ENCODE measurements at regions not wholly inside any gene's neighbourhood (a gene's known extent, or its start where the extent isn't known, plus 50 kb on each side); places are given as distances from the start of the nearest gene placed in this dataset.

DNA sequence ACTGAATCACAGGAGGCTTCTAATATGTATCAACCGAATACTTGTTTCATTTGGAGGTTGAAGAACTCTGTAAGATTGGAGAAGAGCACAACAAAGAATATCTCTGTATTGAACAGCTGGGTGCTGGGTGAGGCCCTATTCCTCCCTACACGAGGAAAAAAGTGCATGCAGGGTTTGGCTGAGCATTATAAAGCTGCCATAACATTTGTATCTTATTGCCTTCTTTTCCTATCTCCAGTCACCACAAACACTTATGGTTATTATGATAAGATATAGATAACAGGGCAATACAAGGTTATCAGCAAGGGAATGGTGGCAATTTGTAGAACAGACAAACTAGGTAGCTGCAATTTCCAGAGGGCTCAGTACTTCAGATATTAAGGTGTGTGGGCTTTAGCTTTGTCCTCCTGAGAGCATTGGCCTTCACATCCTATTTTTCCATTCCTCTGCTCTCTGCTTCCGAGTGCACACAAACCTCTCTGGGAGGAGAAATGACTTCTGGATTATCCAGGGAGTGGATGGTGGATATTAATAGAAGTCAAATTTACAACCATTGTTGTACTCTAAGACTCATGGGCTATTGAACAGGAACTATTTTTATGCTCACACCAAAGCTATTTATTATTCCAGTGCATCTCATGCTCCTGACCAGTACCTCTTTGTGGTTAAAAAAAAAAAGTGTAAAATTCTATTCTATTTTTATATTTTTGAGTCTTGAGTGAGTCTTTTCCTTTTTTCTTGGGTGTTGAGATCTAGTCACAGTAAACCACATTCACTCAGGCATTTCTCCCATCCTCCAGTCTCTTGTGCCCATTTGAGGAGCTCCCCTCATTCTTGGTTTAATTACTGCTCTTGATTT is 248.4 kb downstream of the ETAA1 start:
- Histone ChIP-seq H3K27ac (peak overlapping the region in 1 of 4 donors; percentile 23), H3K36me3 (no peaks in the 10 kb centered on the region), H3K4me3 (no peak overlapping the region), H3K9me3 (no peaks in the 10 kb centered on the region), H3K27me3 (no peaks in the 10 kb centered on the region), H3K4me1 (peaks cover 2 to 20% (median 12%) of the 10 kb centered on the region in 4 donors)
- intact Hi-C loops (cut with DNase I; ENCODE audit: low total_unique reads) (loop anchor here (10.0 kb wide), 1 partner anchor 1211 kb away; the partner anchor contains the start of gene MEIS1), in situ Hi-C loops (cut with MboI; ENCODE audit: low pct_ligation_motif_present in 1 of 4, low pct_unique_long_range_greater_than_20kb in 1 of 4, low sequenced_read_pairs in 3 of 4) (no loop called here)
- DNase-seq = no peak
- no peak for TF ChIP-seq POLR2A (IDR thresholded peaks at IDR 0.05)
- TF ChIP-seq POLR2AphosphoS5 (IDR thresholded peaks at IDR 0.05) = no peak
- 24 to 44% methylated on average over 3 of the region's 3 CpGs for WGBS, 2 donors (ENCODE audit: low coverage in 1 of 2)

DNA sequence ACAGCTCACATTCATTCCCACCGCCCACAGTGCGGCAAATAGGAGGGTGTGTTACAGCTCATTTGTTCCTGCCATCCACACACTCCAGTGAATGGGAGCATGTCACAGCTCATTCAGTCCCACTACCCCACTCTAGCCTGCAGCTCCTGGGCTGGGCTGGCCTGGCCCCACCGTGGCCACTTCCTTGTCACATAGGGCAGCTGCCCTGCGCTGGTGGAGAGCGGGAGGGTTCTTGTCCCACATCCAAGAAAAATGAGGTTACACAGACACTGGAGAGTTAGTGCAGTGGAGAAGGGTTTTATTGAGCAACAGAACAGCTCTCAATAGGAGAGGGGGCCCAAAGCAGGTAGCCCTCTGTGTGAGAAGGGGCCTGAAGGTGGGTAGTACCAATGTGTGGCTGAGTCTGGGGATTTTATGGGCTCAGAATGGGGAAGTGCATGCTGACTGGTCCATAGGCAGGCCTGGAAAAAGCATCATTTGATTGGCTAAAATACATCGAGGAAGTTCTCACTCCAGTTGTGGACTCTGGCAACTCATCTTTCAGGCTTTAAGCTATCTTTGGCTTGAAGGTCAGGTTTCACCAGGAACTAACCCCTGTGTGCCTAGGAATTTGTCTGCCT is 249.7 kb downstream of the ETAA1 start:
- DNase-seq = no peak
- Histone ChIP-seq H3K27ac (no peak overlapping the region), H3K36me3 (no peaks in the 10 kb centered on the region), H3K27me3 (no peaks in the 10 kb centered on the region), H3K9me3 (no peaks in the 10 kb centered on the region), H3K4me1 (peaks cover 2 to 30% (median 13%) of the 10 kb centered on the region in 4 donors), H3K4me3 (no peak overlapping the region)
- 71 to 91% methylated on average over 1 to 6 of the region's 6 CpGs for WGBS, 2 donors (ENCODE audit: low coverage in 1 of 2)
- TF ChIP-seq POLR2A (IDR thresholded peaks at IDR 0.05) = no peak
- no peak for TF ChIP-seq EP300 (IDR thresholded peaks at IDR 0.05; ENCODE audit: low read depth)
- TF ChIP-seq, protein P1, sequence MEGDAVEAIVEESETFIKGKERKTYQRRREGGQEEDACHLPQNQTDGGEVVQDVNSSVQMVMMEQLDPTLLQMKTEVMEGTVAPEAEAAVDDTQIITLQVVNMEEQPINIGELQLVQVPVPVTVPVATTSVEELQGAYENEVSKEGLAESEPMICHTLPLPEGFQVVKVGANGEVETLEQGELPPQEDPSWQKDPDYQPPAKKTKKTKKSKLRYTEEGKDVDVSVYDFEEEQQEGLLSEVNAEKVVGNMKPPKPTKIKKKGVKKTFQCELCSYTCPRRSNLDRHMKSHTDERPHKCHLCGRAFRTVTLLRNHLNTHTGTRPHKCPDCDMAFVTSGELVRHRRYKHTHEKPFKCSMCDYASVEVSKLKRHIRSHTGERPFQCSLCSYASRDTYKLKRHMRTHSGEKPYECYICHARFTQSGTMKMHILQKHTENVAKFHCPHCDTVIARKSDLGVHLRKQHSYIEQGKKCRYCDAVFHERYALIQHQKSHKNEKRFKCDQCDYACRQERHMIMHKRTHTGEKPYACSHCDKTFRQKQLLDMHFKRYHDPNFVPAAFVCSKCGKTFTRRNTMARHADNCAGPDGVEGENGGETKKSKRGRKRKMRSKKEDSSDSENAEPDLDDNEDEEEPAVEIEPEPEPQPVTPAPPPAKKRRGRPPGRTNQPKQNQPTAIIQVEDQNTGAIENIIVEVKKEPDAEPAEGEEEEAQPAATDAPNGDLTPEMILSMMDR (IDR thresholded peaks at IDR 0.05) = no peak
- TF ChIP-seq POLR2AphosphoS5 (IDR thresholded peaks at IDR 0.05) = no peak
- in situ Hi-C loops (cut with MboI; ENCODE audit: low pct_ligation_motif_present in 1 of 4, low pct_unique_long_range_greater_than_20kb in 1 of 4, low sequenced_read_pairs in 3 of 4) (no loop called here), intact Hi-C loops (cut with DNase I; ENCODE audit: low total_unique reads) (loop anchor here (10.0 kb wide), 1 partner anchor 1212 kb away; the partner anchor contains the start of gene MEIS1)

DNA sequence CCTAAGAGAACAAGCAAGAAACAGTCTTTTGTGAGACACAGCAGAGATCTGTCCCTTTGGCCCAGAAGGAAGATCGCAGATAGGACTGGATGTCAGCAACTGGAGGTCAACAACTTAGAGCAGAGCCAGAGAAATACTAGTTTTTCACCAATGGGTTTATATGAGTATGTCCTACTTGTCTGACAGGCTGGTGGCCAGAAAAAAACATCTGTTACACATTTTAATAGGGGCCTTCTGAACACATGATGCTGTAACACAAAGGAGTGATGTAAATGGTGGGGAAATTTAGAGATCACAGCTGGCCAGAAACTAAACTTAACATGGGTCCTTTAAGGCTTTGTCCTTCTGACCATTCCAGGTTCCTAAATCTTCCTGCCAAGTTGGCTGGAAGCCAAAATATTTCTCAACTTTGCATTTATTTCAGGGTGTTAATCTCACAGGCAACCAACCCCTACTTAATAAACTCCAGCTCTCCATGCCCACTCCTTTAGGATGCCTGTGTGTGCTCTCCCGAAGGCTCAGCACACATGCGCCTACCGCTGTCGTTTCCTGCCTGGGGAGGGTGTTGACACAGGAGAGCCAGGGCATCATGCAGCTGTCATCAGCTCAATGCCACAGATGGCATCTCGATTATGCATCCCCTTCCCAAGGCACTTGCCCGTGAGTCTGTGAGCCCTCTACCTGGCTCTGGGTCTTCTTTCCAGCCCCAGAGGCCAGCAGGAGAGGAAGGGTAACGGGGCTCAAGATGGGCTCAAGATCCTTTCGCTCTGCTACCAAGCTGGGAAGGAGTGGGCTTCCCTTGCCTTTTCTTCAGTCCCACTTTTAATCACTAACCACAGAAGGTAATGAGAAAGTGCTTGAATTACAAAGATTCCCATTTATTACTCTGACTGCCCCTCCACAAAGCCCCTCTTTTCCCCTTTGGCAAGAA is 252.5 kb downstream of the ETAA1 start:
- TF ChIP-seq POLR2A (IDR thresholded peaks at IDR 0.05) = no peak
- TF ChIP-seq POLR2AphosphoS5 (IDR thresholded peaks at IDR 0.05) = peak; percentile 48 to 81 (median 59)
- TF ChIP-seq EP300 (IDR thresholded peaks at IDR 0.05; ENCODE audit: low read depth) = peak; percentile 50
- TF ChIP-seq, protein P1 (IDR thresholded peaks at IDR 0.05) = no peak
- peak overlapping the region; percentile 73 to 83 (median 78) for H3K27ac ChIP-seq
- in situ Hi-C loops (cut with MboI; ENCODE audit: low pct_ligation_motif_present in 1 of 4, low pct_unique_long_range_greater_than_20kb in 1 of 4, low sequenced_read_pairs in 3 of 4) = no loop called here
- H3K4me3 ChIP-seq = no peak overlapping the region
- H3K36me3 ChIP-seq = no peaks in the 10 kb centered on the region
- DNase-seq = no peak
- H3K4me1 ChIP-seq = peaks cover 2 to 30% (median 13%) of the 10 kb centered on the region in 4 donors
- intact Hi-C loops (cut with DNase I; ENCODE audit: low total_unique reads) = loop anchor here (10.0 kb wide), 1 partner anchor 1215 kb away; the partner anchor contains the start of gene MEIS1
- H3K9me3 ChIP-seq = no peaks in the 10 kb centered on the region
- no peaks in the 10 kb centered on the region for H3K27me3 ChIP-seq
- WGBS, 2 donors (ENCODE audit: low coverage in 1 of 2) = 54 to 63% methylated on average over 5 to 9 of the region's 9 CpGs

DNA sequence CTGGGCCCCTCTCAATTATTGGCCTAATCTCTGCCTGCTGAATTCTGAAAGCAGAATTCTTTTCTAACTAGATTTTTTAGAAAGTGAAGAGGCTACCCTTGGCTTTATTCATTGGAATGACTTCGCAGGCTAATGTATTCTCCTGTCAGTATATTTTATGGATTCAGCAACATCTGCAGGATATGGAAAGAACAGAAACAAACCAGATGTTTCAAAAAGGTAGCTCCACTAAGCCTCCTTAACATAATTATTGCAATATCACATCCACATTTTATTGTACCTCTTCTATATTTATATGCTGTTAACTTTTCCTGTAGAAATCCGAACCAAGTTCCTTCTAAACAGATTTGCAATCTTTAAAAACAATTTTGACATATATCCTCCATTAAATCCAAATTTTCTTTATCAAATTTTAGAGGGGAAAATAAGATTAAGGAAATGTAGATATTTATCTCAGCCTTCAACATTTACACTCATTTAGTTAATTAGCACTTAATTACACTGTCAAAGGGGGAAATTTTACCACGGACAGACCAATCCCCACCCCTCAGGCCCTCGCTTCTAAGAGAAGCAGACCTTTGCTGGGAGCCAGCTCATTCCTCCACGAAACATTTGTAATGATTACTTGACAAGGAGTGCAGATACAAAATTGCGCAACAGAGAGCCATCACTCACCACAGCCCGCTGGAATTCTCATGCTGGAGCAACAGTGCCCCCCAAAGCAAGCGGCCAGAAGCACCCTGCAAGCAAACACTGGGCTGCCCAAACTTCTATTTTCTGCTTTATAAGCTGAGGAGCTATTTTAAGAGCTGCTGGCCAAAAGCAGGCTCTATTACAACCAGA is 253.4 kb downstream of the ETAA1 start:
- WGBS, 2 donors (ENCODE audit: low coverage in 1 of 2) = 8 to 9% methylated on average over 4 to 8 of the region's 8 CpGs
- H3K4me3 ChIP-seq = no peak overlapping the region
- in situ Hi-C loops (cut with MboI; ENCODE audit: low pct_ligation_motif_present in 1 of 4, low pct_unique_long_range_greater_than_20kb in 1 of 4, low sequenced_read_pairs in 3 of 4) = no loop called here
- H3K27me3 ChIP-seq = no peaks in the 10 kb centered on the region
- intact Hi-C loops (cut with DNase I; ENCODE audit: low total_unique reads) = no loop called here
- DNase-seq = peak; percentile 66
- H3K9me3 ChIP-seq = no peaks in the 10 kb centered on the region
- TF ChIP-seq, protein P1 (IDR thresholded peaks at IDR 0.05) = peak; percentile 30 to 59 (median 50)
- TF ChIP-seq POLR2AphosphoS5 (IDR thresholded peaks at IDR 0.05) (peak; percentile 70 to 77 (median 75)), EP300 (IDR thresholded peaks at IDR 0.05; ENCODE audit: low read depth) (no peak), POLR2A (IDR thresholded peaks at IDR 0.05) (no peak)
- peaks cover 2 to 26% (median 12%) of the 10 kb centered on the region in 4 donors for H3K4me1 ChIP-seq
- H3K27ac ChIP-seq = peak overlapping the region; percentile 73 to 83 (median 78)
- no peaks in the 10 kb centered on the region for H3K36me3 ChIP-seq

Measured in transverse colon (tissue), 4 donors.